Ammon's horn (tissue), 1 donor: ENCODE measurements at regions not wholly inside any gene's neighbourhood (a gene's known extent, or its start where the extent isn't known, plus 50 kb on each side); places are given as distances from the start of the nearest gene placed in this dataset.

Experiments used
- DNase-seq: peaks from one replicate; pipeline ENCODE4 v3.0.0-alpha.2; 2016; ENCODE audit warnings: low spot score

- no peak for DNase-seq
These were observed 102.8 kb upstream of the F3 start for GRCh38 chr1:94644352-94644751.

GRCh38 chr1:94643819-94644218 is 102.3 kb upstream of the F3 start:
- DNase-seq, result no peak

GRCh38 chr1:94642617-94643321 is 101.2 kb upstream of the F3 start:
- no peak for DNase-seq

- no peak for DNase-seq
These were observed 100.4 kb upstream of the F3 start for GRCh38 chr1:94641990-94642389.

- no peak for DNase-seq
These were observed 98.6 kb upstream of the F3 start for GRCh38 chr1:94640125-94640524.

GRCh38 chr1:94637121-94637520 is 95.6 kb upstream of the F3 start:
- DNase-seq, result no peak

GRCh38 chr1:94636624-94637023 is 95.1 kb upstream of the F3 start:
- no peak for DNase-seq

- DNase-seq, result no peak
These were observed 94.5 kb upstream of the F3 start for GRCh38 chr1:94636100-94636499.

GRCh38 chr1:94634977-94635416 is 93.4 kb upstream of the F3 start:
- DNase-seq, result no peak

- DNase-seq, result no peak
These were observed 91.5 kb upstream of the F3 start for GRCh38 chr1:94633051-94633450.

GRCh38 chr1:94629259-94630181 is 88.0 kb upstream of the F3 start:
- DNase-seq, result no peak

- DNase-seq, result no peak
These were observed 86.9 kb upstream of the F3 start for GRCh38 chr1:94628499-94628843.

GRCh38 chr1:94627771-94628498 is 86.4 kb upstream of the F3 start:
- DNase-seq, result no peak

- DNase-seq, result no peak
These were observed 82.6 kb upstream of the F3 start for GRCh38 chr1:94624203-94624602.

- DNase-seq, result no peak
These were observed 82.1 kb upstream of the F3 start for GRCh38 chr1:94623560-94624148.

- no peak for DNase-seq
These were observed 81.2 kb upstream of the F3 start for GRCh38 chr1:94622757-94623156.

- no peak for DNase-seq
These were observed 80.2 kb upstream of the F3 start for GRCh38 chr1:94621802-94622201.

GRCh38 chr1:94621395-94621794 is 79.8 kb upstream of the F3 start:
- DNase-seq, result no peak

- DNase-seq, result no peak
These were observed 78.9 kb upstream of the F3 start for GRCh38 chr1:94620345-94621031.

- DNase-seq, result no peak
These were observed 78.2 kb upstream of the F3 start for GRCh38 chr1:94619731-94620130.

- no peak for DNase-seq
These were observed 76.6 kb upstream of the F3 start for GRCh38 chr1:94617957-94618739.
